C4-2B (cell line): ENCODE measurements at regions not wholly inside any gene's neighbourhood (a gene's known extent, or its start where the extent isn't known, plus 50 kb on each side); places are given as distances from the start of the nearest gene placed in this dataset.

Experiments
- CTCF ChIP-seq: fragments of 450-650 bp; conservative IDR thresholded peaks from 2 replicates; pipeline ENCODE4 v1.5.1; 2017; ENCODE audit warnings: mild to moderate bottlenecking
- ZFX ChIP-seq: fragments of 450-650 bp; IDR thresholded peaks from 2 replicates; pipeline ENCODE4 v1.6.1; 2017

- TF ChIP-seq CTCF (no peak), ZFX (no peak)
Observed at GRCh38 chr13:31517599-31517998, 221.7 kb upstream of the RXFP2 start.
